Right lung (tissue), 2 donors: ENCODE measurements at regions not wholly inside any gene's neighbourhood (a gene's known extent, or its start where the extent isn't known, plus 50 kb on each side); places are given as distances from the start of the nearest gene placed in this dataset.
A peak's percentile ranks its signal among the peaks of the same experiment; 100 is the strongest.
"Not testable (repeated sequence)": the region's sequence is repeated elsewhere in the genome, so short reads cannot be mapped to it uniquely, and the experiment has no call there.

ENCODE experiments used
- DNase-seq, 2 donors: peaks; one replicate each; pipeline ENCODE4 v3.0.0-alpha.2; 2013

DNA sequence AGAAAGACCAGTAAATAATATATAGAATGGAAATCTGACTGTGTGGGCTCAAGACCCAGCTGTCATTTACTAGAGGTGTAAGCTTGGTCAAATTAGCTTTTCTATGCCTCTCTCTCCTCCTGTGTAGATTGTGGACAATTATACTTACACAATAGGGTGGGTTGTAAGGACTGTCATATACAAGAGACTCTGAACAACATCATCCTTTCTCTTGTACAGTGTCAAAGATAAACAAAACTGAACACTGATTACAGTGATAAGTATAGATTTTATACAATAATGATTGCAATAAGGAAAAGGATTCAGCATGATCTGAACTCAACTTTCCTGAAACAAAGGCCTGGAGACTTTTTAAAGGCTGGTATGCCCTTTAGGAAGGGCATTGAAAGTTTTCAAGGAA is 429.2 kb upstream of the HS3ST1 start:
- no peak for DNase-seq

DNA sequence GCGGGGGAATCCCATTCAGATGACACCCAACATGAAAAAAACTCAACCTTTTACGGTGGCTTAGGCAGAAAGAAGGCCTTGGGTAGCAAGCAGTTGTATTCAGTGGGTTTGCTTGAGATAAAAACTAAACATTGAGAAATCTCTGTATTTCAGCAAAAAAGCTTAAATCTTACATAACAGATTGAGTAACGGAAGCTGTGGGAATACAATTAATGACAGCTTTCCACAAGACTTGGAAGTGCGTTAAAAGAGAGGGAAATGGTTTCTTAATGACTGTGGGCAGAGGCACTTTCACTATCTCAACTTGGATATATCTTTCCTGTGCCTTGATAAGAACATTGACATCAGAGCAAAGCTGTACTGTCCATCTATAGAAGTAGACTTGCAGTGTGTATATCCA is 418.5 kb upstream of the HS3ST1 start:
- peak; percentile 54 to 79 for DNase-seq

DNA sequence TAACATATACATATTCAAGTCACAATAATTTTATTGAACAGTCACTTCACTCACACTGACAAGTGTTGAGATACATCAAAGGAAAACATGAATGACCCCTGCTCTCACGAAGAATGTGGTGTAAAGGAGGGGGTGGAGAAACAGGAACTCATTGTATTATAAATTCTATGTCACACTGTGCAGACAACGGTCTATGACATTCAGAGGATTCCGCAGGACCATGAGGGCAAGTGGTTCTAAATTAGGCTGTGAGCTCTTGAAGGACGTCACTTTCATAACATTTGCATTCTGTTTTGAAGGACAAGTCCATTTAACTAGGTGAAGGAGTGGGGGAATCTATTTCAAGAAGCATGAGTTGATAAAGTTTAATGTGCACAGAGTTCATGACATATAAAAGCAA is 415.2 kb upstream of the HS3ST1 start:
- no peak for DNase-seq

DNA sequence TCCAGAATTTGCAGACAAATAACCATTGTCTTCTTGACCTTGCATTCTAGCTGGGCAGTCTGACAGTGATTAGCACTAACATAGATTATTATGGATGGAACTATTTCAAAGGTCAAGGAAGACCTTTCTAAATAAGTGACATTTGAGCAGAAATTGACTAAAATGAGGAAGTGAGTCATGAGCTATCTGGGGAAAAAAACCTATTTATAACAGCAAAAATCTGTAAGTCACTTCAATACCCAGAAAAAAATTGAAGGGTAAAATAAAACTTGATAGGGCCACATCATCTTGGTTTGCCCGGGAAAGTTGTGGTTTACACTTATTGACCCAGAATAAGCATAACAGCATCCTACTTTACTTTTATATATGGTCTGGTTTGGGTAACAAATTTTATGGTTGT is 414.6 kb upstream of the HS3ST1 start:
- no peak for DNase-seq

DNA sequence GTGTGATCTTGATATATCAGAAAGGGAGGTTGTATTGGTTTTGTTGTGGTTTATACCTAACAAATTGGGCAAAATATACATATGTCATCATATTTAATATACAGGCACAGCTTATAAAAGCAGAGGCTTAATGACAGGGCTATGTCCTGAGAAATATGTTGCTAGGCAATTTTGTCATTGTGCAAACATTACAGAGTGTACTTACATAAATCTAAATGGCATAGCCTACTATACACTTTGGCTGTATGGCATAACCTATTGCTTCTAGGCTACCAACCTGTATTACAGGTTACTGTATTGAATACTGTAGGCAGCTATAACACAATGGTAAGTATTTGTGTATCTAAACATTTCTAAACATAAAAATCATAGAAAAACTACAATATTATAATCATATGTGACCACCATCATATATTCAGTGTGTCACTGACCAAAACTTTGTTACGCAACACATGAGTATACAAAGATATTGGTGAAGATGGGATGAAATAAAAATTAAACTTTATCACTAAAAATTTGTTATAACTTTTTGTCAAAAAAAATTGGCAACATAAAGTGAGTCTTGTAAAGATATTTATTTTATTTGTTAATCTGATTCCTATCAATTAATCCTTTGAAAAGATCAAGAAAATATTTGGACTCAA is 414.0 kb upstream of the HS3ST1 start:
- no peak for DNase-seq

DNA sequence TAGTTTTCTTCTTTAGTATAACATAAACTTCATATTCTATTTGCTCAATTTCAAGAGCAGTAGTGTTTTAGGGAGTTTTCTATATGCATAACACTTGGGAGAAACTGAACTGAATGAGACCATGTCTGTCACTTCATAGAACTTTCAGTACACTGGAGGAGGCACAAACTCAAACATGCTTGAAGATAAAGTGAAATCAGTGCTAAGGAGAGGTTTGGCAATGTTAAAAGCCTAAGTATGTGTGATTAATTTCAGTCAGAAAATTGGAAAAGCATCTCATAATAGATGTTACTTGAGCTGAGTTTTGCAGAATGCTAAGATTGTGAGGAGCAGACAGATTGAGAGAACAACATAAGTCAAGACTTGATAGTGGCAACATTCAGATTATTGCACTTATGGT is 411.2 kb upstream of the HS3ST1 start:
- DNase-seq: no peak

DNA sequence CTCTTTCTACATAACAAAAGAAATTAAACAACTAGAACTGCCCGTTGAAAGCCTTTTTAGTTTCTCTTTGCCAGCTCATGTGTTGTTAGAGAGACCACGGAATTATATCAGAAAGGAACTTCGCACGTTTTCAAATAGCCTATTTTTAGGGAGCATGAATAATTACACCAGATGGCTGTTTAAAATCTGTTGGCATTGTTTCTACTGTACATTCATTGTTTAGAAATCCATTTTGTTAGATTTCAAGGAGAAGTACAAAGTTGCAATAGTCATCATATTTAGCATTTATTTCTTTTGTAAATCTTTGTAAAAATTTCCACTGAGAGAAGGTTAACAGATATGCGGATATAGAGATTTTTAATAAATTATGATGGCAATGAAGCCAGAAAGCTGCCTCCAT is 403.0 kb upstream of the HS3ST1 start:
- peak in 1 of 2 donors; percentile 17 for DNase-seq

DNA sequence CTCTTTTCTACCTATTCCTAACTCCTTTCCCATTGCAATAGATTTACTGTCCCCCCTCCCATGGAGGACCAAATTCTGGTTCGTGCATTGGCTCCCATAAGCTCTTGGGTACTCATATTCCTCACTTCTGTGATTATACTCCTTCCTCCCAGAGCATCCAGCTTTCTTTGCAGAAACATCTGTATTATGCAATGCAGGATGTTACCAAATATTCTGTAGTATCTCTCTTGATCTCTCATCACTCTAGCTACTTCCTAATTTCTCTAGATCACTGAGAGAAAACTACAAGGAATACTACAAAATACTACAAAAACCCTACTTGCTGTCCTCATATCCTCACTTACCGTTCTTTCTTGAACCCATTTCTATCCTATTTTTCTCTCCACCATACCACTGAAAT is 395.9 kb upstream of the HS3ST1 start:
- DNase-seq: no peak

DNA sequence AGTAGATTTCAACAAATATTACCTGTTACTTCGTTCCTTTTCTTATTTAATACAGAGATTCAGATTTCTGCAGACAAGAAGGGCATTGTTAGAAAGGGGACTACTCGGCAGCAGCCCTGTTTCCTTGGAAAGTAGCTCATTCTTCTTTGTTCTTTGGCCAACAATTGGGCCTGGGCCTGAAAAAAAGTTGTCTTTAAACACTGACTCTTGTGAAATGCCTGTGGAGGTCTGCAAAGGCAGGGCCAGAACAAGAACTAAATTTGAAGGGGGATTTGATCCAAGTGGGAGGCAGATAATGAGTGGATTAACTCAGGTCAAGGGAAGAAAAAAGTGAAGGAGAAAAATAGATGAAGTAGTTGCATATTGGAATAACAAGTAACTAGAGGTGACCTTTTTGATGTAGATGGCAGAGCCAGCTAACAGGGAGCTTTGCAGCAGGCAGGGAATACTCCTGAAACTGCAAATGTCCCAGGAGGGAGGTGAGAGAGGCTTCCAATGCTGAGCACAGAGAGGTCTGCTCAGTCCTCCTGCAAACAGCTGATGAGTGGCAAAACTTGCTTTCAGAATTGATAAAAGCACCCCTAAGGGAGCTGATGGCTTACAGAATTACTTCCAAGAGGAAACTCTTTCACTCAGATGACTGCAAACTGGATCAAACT is 393.2 kb upstream of the HS3ST1 start:
- no peak for DNase-seq

DNA sequence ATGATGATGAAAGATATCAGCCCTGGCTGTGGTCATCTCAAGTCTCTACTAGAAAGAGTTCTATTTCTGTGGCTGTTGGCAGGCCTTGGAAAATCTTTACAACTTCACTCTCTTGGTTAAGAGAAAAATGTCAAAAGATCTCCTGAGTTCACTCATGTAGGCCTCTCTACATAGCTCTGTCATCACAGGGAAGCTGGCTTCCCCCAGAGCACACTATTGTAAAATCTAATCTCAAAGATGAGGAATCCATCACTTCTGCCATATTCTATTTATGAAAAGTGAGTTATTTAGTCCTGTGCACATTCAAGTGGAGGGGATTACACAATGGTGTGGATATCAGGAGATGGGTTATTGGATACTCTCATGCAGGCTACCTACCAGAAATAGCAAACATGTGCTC is 388.4 kb upstream of the HS3ST1 start:
- no peak for DNase-seq

DNA sequence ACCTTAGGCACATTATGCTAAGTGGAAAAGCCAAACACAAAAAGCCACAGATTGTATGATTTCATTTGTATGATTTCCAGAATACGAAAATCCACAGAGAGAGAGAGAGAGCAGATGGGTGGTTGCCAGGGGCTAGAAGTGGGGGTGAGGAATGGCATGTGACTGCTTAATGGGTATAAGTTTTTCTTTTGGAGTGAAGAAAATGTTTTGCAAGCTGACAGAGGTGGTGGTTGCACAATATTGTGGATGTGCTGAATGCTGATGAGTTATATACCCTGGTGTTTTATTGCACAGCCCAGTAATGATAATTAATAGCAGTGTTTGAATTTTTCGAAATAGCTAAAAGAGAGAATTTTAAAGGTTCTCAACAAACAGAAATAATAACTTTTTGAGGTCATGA is 386.1 kb upstream of the HS3ST1 start:
- no peak for DNase-seq

DNA sequence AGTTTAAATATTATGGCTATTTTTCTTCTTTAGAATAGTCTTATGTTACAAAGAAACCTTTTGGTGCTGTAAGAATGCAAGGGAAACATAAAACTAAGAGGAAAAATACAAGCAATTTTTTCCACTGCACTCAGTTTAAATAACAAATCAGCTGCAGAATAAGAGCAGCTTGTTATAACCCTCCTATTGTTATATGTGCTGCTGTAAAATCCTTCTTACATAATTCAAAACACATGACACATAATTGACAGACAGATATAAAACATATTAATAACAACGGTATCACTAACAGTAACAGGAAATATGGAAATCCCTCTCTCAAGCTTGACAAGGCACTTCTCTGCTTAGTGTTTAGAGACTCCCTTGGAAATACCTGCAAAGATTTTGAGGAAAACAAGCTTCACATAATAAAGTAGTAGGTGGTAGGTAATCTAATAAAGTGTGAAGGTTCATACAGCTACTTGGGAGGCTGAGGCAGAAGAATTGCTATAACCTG is 385.3 kb upstream of the HS3ST1 start:
- DNase-seq: no peak

DNA sequence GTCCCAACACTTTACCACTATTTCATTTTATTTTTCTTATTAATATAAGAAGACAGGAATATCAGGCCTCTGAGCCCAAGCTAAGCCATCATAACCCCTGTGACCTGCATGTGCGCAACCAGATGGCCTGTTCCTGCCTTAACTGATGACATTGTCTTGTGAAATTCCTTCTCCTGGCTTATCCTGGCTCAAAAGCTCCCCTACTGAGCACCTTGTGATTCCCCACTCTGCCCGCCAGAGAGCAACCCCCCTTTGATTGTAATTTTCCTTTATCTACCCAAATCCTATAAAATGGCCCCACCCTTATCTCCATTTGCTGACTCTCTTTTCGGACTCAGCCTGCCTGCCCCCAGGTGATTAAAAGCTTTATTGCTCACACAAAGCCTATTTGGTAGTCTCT is 382.8 kb upstream of the HS3ST1 start:
- not testable (repeated sequence) for DNase-seq

DNA sequence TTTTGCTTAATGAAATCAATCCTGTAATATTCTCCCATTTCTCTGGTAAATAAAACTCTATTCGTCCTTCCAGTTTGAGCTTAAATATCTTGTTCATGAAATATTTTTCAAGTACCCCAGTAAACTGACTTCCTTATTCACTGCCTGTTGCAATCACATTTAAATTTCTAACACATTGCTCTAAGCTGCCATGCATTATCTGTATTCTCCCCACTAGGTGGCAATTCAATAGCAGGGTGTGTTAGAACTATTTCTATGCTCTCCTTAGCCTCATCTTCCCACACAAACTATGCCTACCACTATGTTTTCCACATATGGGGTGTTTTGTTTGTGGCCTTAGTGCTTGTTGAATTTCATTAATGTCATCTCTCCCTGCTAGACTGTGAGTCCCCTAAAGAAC is 377.1 kb upstream of the HS3ST1 start:
- DNase-seq: peak in 1 of 2 donors; percentile 18

DNA sequence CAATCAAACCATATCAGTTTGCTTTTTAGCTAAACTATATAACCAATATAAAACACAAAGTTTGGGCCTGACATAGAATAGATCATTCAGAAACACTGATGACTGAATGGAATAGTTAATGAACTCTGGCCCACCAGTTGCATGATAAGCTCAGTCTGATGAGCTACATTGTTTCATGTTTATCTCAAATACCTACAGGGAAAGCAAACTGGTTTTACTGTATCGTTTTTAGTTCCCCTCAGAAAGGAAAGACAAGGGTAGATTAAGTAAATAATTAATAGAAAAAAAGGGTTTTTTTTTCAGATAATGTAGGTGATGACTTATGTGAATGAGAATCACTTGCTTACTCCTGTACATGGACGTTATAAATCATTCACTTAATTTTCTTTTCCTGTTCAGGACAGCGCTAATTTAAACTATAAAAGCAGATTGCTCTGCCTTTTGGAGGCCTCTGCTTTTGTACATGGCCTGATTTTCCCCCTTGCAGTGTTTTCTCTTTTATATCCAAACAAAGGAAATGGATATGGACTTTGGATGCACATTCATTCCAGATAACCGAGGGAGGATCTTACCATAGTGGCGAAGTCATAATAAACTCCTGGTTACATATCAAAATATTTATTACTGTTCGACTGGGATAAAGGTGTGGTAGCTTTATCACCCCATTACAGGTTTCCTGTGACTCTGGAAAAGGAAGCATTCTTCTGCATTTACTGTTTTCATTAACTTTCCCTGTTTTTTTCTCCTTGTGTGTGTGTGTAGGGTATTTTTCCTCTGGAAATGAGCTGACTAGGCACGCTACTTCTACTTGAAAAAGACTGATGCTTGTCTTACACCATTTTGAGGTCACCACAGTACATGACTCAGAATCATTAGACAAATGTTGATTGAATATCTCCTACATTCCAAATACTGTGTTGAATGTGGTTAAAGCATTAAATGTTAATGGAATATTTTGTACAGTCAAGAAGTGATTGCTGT is 373.1 kb upstream of the HS3ST1 start:
- DNase-seq: no peak

DNA sequence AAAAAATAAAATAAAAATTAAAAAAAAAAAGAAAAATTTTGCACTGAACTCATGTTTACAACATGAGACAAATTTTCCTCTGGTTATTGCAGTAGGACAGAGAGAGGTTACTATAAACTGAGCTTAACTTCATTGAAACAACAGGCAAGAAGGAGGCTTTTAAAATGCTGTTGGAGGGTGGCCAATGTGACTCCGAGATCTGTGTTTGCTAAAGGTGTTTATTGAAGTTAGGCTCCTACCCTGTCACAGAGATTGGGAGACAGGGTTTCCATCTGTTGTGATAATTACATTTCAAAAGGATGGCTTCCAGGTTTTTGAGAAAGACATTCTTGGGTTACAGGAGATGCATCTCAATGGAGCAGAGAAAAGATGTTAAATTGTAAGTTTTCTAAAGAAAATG is 370.5 kb upstream of the HS3ST1 start:
- no peak for DNase-seq

DNA sequence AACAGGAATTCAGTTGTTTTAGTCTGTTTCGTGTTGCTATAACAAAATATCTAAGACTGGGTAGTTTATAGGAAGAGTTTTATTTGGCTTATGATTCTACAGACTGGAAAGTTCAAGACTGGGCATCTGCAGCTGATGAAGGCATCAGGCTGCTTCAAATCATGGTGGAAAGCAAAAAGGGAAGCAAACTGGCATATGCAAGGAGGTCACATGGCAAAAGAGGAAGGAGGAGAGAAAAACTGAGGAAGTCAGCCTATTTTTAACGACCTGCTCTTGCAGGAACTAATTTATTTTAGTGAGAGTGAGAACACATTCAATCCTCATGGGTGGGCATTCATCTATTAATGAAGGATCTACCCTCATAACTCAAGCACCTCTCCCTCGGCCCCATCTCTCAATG is 363.1 kb upstream of the HS3ST1 start:
- DNase-seq: no peak

DNA sequence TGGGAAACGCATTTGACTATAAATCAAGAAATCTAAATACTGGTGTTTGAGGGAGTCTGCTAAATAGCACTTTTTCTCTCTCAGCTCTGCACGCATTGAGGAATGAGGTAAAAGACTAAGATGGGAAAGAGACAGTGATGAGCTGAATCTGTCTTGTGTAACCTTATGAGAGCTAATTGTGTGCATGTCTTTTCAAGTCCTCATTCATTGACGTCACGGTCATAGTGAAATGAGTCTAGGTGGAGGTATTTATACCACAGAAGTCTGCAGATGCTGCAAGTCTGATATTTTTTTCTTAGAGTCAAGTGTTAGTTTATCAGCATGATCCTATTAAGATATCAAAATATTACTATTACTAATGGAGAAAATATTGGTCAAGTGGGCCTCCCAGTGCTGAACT is 361.5 kb upstream of the HS3ST1 start:
- no peak for DNase-seq

DNA sequence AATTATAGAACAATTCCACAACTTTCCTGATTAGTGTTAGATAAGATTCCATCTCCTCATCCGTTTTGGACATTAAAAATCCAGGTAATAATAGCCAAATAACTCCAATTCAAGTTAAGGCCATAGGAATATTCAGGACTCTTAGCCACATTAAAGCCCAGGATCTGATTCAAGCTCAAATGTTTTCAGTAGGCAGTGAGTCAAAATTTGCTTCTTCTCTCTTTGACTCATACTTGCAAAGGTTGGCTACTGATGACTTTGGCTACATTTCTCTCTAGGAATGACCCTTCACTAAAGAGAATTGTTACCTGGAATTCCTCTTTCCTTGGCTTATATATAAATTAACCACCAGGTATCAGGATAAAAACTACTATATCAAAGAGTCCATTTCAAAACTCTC is 354.9 kb upstream of the HS3ST1 start:
- DNase-seq: no peak

DNA sequence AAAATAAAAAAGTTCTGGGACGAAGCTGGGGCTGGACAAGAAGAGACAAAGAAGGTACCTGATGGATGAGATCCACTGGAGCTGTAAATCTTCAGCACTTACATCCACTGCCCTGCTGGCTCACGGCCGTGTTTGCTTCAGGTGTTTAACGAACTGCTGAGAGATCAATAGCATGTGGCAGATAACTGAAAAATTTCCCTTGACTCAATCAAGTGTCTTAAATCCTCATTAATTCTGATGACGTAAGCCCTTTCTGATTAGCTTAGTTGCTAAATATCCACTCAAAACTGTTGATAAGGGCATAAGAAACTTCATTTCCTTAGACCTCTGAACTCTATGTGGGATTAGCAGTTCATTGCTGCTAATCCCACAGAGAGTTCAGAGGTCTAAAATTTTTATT is 354.2 kb upstream of the HS3ST1 start:
- DNase-seq: no peak

DNA sequence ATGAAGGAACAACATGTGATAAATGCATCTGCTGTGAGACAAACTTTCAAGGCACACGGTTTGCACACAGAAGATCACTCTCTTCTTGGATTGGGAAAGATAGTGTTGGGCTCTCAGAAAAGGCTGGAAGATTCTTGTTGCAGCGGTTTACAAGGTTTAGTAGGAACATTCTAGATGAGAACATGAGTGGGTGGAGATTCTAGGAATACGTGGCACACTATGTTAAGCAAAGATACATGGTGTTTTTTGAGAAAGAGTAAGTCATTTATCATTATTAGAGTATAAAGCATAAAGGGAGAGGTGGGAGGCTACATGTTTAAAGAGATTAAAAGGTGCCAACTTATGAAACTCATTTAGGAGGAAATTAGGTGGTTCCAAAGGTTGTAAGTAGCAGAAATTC is 348.8 kb upstream of the HS3ST1 start:
- no peak for DNase-seq

DNA sequence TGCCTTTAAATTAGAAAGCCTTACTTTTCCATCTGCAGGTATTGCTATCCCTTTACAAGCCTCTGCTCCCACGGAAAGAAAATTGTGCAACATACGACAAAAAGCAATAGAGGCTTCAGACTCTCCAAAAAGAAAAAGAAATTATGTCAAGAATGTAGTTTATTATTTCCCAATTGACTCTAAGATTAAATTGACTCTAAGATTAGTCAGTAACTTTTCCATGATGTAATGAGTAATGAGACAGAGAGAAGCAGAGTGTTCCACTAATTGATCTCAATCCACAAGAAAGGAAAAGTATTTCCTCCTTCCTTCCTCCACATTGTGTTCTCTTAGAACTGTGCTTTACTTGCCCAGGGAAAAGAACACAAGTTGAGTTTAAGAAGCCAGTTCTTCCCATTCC is 345.7 kb upstream of the HS3ST1 start:
- DNase-seq: no peak

DNA sequence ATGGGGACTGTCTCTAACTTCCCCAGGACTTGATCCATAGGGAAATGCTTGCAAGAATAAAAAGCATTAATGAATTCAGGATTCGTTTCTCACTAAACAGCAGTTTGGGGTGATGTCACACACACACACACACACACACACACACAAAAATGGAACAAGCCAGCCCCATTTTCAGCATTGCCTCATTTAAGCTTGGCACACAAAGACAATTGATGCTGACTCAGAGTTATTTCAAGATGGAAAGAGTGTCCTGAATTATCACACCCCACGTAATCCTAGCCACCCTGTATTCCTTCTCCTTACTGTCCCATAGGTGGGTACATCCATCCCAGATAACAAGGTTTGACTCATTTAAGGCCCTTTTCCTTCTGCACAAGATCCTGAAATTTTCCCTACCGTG is 345.1 kb upstream of the HS3ST1 start:
- DNase-seq: no peak
